ENCODE measurements at regions not wholly inside any gene's neighbourhood (a gene's known extent, or its start where the extent isn't known, plus 50 kb on each side); places are given as distances from the start of the nearest gene placed in this dataset.

GRCh38 chr18:73966954-73967353 lies 180.7 kb downstream of the FBXO15 start:
- Histone ChIP-seq H3K79me2 (ENCODE audit: insufficient read depth, low read length) (no peaks in the 10 kb centered on the region), H2AFZ (ENCODE audit: low read length) (no peak overlapping the region), H3K9me3 (ENCODE audit: low read depth, low read length) (no peaks in the 10 kb centered on the region), H3K27me3 (ENCODE audit: insufficient read depth, low read length) (no peaks in the 10 kb centered on the region), H4K20me1 (ENCODE audit: insufficient read depth, low read length) (no peaks in the 10 kb centered on the region), H3K4me2 (ENCODE audit: insufficient read depth, low read length) (no peak overlapping the region), H3K27ac (ENCODE audit: low read depth, low read length) (no peak overlapping the region), H3K36me3 (ENCODE audit: insufficient read depth, low read length) (no peaks in the 10 kb centered on the region), H3K4me3 (ENCODE audit: insufficient read depth, low read length) (no peak overlapping the region), H3K4me1 (ENCODE audit: insufficient read depth, low read length) (no peaks in the 10 kb centered on the region)
- no peak for DNase-seq (ENCODE audit: insufficient read length, low spot score, missing footprints)
- no peak for TF ChIP-seq CTCF (IDR thresholded peaks at IDR 0.05; ENCODE audit: extremely low read depth, low read depth, low read length)

- no peak for TF ChIP-seq CTCF (IDR thresholded peaks at IDR 0.05; ENCODE audit: extremely low read depth, low read depth, low read length)
Observed at GRCh38 chr18:73962256-73962655, 185.4 kb downstream of the FBXO15 start.

DNA sequence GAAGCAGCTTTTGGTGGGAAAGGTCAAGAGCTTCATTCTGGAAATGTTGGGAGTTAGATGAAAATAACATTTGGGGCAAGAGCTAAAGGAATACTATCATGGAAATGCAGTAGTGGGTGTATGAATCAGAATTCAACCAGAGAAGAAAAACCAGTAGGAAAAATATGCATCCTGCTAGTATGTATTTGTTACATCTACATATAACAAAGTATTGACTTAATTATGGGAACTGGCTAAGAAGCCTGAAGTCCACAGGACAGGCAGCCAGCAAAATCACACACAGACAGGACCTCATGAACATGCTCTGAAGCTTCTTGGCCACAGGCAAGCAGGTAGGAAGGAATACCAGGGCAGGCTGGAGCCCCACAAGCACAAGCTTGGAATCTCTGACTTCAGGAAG lies 185.8 kb downstream of the FBXO15 start:
- H3K4me2 ChIP-seq (ENCODE audit: insufficient read depth, low read length) = no peak overlapping the region
- no peak overlapping the region for H2AFZ ChIP-seq (ENCODE audit: low read length)
- no peak overlapping the region for H3K4me3 ChIP-seq (ENCODE audit: insufficient read depth, low read length)
- no peaks in the 10 kb centered on the region for H4K20me1 ChIP-seq (ENCODE audit: insufficient read depth, low read length)
- no peaks in the 10 kb centered on the region for H3K4me1 ChIP-seq (ENCODE audit: insufficient read depth, low read length)
- H3K27me3 ChIP-seq (ENCODE audit: insufficient read depth, low read length) = no peaks in the 10 kb centered on the region
- H3K36me3 ChIP-seq (ENCODE audit: insufficient read depth, low read length) = no peaks in the 10 kb centered on the region
- H3K79me2 ChIP-seq (ENCODE audit: insufficient read depth, low read length) = no peaks in the 10 kb centered on the region
- H3K9me3 ChIP-seq (ENCODE audit: low read depth, low read length) = no peaks in the 10 kb centered on the region
- no peak for TF ChIP-seq CTCF (IDR thresholded peaks at IDR 0.05; ENCODE audit: extremely low read depth, low read depth, low read length)
- H3K27ac ChIP-seq (ENCODE audit: low read depth, low read length) = no peak overlapping the region
- DNase-seq (ENCODE audit: insufficient read length, low spot score, missing footprints) = no peak

More at GRCh38 chr18:73962256-73962655, 185.4 kb downstream of the FBXO15 start:
- Histone ChIP-seq H3K79me2 (ENCODE audit: insufficient read depth, low read length) (no peaks in the 10 kb centered on the region), H3K4me2 (ENCODE audit: insufficient read depth, low read length) (no peak overlapping the region), H3K27me3 (ENCODE audit: insufficient read depth, low read length) (no peaks in the 10 kb centered on the region), H3K4me1 (ENCODE audit: insufficient read depth, low read length) (no peaks in the 10 kb centered on the region), H3K9me3 (ENCODE audit: low read depth, low read length) (no peaks in the 10 kb centered on the region), H2AFZ (ENCODE audit: low read length) (no peak overlapping the region), H3K36me3 (ENCODE audit: insufficient read depth, low read length) (no peaks in the 10 kb centered on the region), H4K20me1 (ENCODE audit: insufficient read depth, low read length) (no peaks in the 10 kb centered on the region), H3K4me3 (ENCODE audit: insufficient read depth, low read length) (no peak overlapping the region), H3K27ac (ENCODE audit: low read depth, low read length) (no peak overlapping the region)
- DNase-seq (ENCODE audit: insufficient read length, low spot score, missing footprints) = no peak

GRCh38 chr18:73959352-73959751 lies 188.3 kb downstream of the FBXO15 start:
- Histone ChIP-seq H3K4me3 (ENCODE audit: insufficient read depth, low read length) (no peak overlapping the region), H3K27me3 (ENCODE audit: insufficient read depth, low read length) (no peaks in the 10 kb centered on the region), H3K9me3 (ENCODE audit: low read depth, low read length) (no peaks in the 10 kb centered on the region), H3K4me1 (ENCODE audit: insufficient read depth, low read length) (no peaks in the 10 kb centered on the region), H3K4me2 (ENCODE audit: insufficient read depth, low read length) (no peak overlapping the region), H3K79me2 (ENCODE audit: insufficient read depth, low read length) (no peaks in the 10 kb centered on the region), H4K20me1 (ENCODE audit: insufficient read depth, low read length) (no peaks in the 10 kb centered on the region), H2AFZ (ENCODE audit: low read length) (no peak overlapping the region), H3K36me3 (ENCODE audit: insufficient read depth, low read length) (no peaks in the 10 kb centered on the region), H3K27ac (ENCODE audit: low read depth, low read length) (no peak overlapping the region)
- no peak for TF ChIP-seq CTCF (IDR thresholded peaks at IDR 0.05; ENCODE audit: extremely low read depth, low read depth, low read length)
- no peak for DNase-seq (ENCODE audit: insufficient read length, low spot score, missing footprints)

Measured in osteoblast (primary cell).